H9 (cell line): ENCODE measurements at regions not wholly inside any gene's neighbourhood (a gene's known extent, or its start where the extent isn't known, plus 50 kb on each side); places are given as distances from the start of the nearest gene placed in this dataset.

Experiments
- DNase-seq: peaks from one replicate; pipeline ENCODE4 v3.0.0-alpha.2; 2017
- H2AFZ ChIP-seq: one replicate; pipeline ENCODE4 v1.6.1; 2013; ENCODE audit warnings: mild to moderate bottlenecking, low read length, control low read depth, moderate library complexity
- H2AK5ac ChIP-seq: 2 replicates; pipeline ENCODE4 v1.6.1; 2013; ENCODE audit warnings: low read length, control low read depth, mixed read lengths; ENCODE audit not compliant: insufficient read length
- H2BK120ac ChIP-seq: one replicate; pipeline ENCODE4 v1.6.1; 2013; ENCODE audit warnings: low read depth, mild to moderate bottlenecking, low read length, control low read depth, inconsistent platforms; ENCODE audit not compliant: poor library complexity, severe bottlenecking
- H2BK12ac ChIP-seq: 2 replicates; pipeline ENCODE4 v1.6.1; 2013; ENCODE audit warnings: low read length, control low read depth, mixed read lengths, low read depth; ENCODE audit not compliant: insufficient read length
- H2BK15ac ChIP-seq: 2 replicates; pipeline ENCODE4 v1.6.1; 2013; ENCODE audit warnings: low read depth, low read length, control low read depth
- H2BK20ac ChIP-seq: one replicate; pipeline ENCODE4 v1.6.1; 2013; ENCODE audit warnings: low read depth, mild to moderate bottlenecking, low read length, control low read depth, inconsistent platforms; ENCODE audit not compliant: poor library complexity, severe bottlenecking
- H2BK5ac ChIP-seq: 2 replicates; pipeline ENCODE4 v1.6.1; 2013; ENCODE audit warnings: low read length, control low read depth, mixed read lengths; ENCODE audit not compliant: insufficient read length
- H3K14ac ChIP-seq: 2 replicates; pipeline ENCODE4 v1.6.1; 2013; ENCODE audit warnings: low read length, control low read depth; ENCODE audit not compliant: insufficient read depth
- H3K18ac ChIP-seq: 2 replicates; pipeline ENCODE4 v1.6.1; 2013; ENCODE audit warnings: low read depth, mild to moderate bottlenecking, mixed read lengths, low read length, control low read depth; ENCODE audit not compliant: insufficient read length
- H3K23ac ChIP-seq: 2 replicates; pipeline ENCODE4 v1.6.1; 2013; ENCODE audit warnings: low read length, control low read depth, mixed read lengths, low read depth; ENCODE audit not compliant: insufficient read length
- H3K23me2 ChIP-seq: 2 replicates; pipeline ENCODE4 v1.6.1; 2013; ENCODE audit warnings: low read depth, mild to moderate bottlenecking, mixed read lengths, low read length, control low read depth; ENCODE audit not compliant: insufficient read length, poor library complexity, severe bottlenecking
- H3K27ac ChIP-seq: 2 replicates; pipeline ENCODE4 v1.5.1; 2013; ENCODE audit warnings: low read length, control low read depth, mixed read lengths, low read depth; ENCODE audit not compliant: insufficient read length
- H3K27me3 ChIP-seq: 2 replicates; pipeline ENCODE4 v1.6.1; 2013; ENCODE audit warnings: low read length, control low read depth, inconsistent platforms; ENCODE audit not compliant: insufficient read depth
- H3K4ac ChIP-seq: 2 replicates; pipeline ENCODE4 v1.6.1; 2013; ENCODE audit warnings: low read depth, mild to moderate bottlenecking, control low read depth, inconsistent platforms, low read length, moderate library complexity
- H3K4me1 ChIP-seq: 2 replicates; pipeline ENCODE4 v1.6.1; 2013; ENCODE audit warnings: low read length, control low read depth, inconsistent platforms; ENCODE audit not compliant: insufficient read depth
- H3K4me2 ChIP-seq: 2 replicates; pipeline ENCODE4 v1.6.1; 2013; ENCODE audit warnings: low read length, control low read depth, mixed read lengths; ENCODE audit not compliant: insufficient read length, insufficient read depth
- H3K56ac ChIP-seq: 2 replicates; pipeline ENCODE4 v1.6.1; 2013; ENCODE audit warnings: low read depth, mild to moderate bottlenecking, mixed read lengths, low read length, control low read depth; ENCODE audit not compliant: insufficient read length
- H3K79me1 ChIP-seq: 2 replicates; pipeline ENCODE4 v1.6.1; 2013; ENCODE audit warnings: low read depth, mild to moderate bottlenecking, moderate library complexity, low read length, control low read depth, inconsistent platforms; ENCODE audit not compliant: insufficient read depth, poor library complexity, severe bottlenecking
- H3K79me2 ChIP-seq: 2 replicates; pipeline ENCODE4 v1.6.1; 2013; ENCODE audit warnings: low read length, control low read depth, inconsistent platforms; ENCODE audit not compliant: insufficient read depth
- H3K9ac ChIP-seq: 2 replicates; pipeline ENCODE4 v1.6.1; 2013; ENCODE audit warnings: low read length, control low read depth, mixed read lengths; ENCODE audit not compliant: insufficient read length; ENCODE audit errors: extremely low read depth
- H3K9me3 ChIP-seq: one replicate; pipeline ENCODE4 v1.6.1; 2013; ENCODE audit warnings: low read depth, low read length, inconsistent platforms; ENCODE audit not compliant: control insufficient read depth
- H3T11ph ChIP-seq: one replicate; pipeline ENCODE4 v1.6.1; 2013; ENCODE audit warnings: mild to moderate bottlenecking, low read length, control low read depth, inconsistent platforms
- H4K20me1 ChIP-seq: one replicate; pipeline ENCODE4 v1.6.1; 2013; ENCODE audit not compliant: control insufficient read depth, insufficient read length, insufficient read depth
- H4K5ac ChIP-seq: 2 replicates; pipeline ENCODE4 v1.6.1; 2013; ENCODE audit warnings: low read depth, mild to moderate bottlenecking, mixed read lengths, low read length, control low read depth; ENCODE audit not compliant: insufficient read length
- H4K8ac ChIP-seq: replicated peaks from 2 replicates; pipeline ENCODE4 v1.6.1; 2013; ENCODE audit warnings: low read length, control low read depth, mixed read lengths, low read depth; ENCODE audit not compliant: insufficient read length
- H4K91ac ChIP-seq: 2 replicates; pipeline ENCODE4 v1.6.1; 2013; ENCODE audit warnings: low read depth, mild to moderate bottlenecking, moderate library complexity, mixed read lengths, low read length, control low read depth; ENCODE audit not compliant: insufficient read length
- H3K27ac Mint-ChIP-seq, 3 experiments: 2 replicates in 2 of 3; 3 replicates in 1 of 3; pipeline ENCODE4 v1.8.0; 2020 to 2021; ENCODE audit warnings: mixed read lengths in 3 of 3, mild to moderate bottlenecking in 1 of 3, moderate library complexity in 1 of 3
- H3K27me3 Mint-ChIP-seq: 2 replicates; pipeline ENCODE4 v1.8.0; 2021; ENCODE audit warnings: low read depth, mild to moderate bottlenecking, moderate library complexity, mixed read lengths
- H3K36me3 Mint-ChIP-seq, 3 experiments: 2 replicates in 2 of 3; 3 replicates in 1 of 3; pipeline ENCODE4 v1.8.0; 2020 to 2021; ENCODE audit warnings: low read depth in 3 of 3, mixed read lengths in 3 of 3; ENCODE audit not compliant: insufficient read depth in 1 of 3
- H3K4me1 Mint-ChIP-seq, 2 experiments: 2 replicates each; pipeline ENCODE4 v1.8.0; 2020; ENCODE audit warnings: mixed read lengths in 2 of 2
- H3K4me3 Mint-ChIP-seq, 2 experiments: 2 replicates in 1 of 2; 3 replicates in 1 of 2; pipeline ENCODE4 v1.8.0; 2020 to 2021; ENCODE audit warnings: mild to moderate bottlenecking in 2 of 2, mixed read lengths in 2 of 2, moderate library complexity in 1 of 2
- H3K9me3 Mint-ChIP-seq, 2 experiments: 2 replicates in 1 of 2; 3 replicates in 1 of 2; pipeline ENCODE4 v1.8.0; 2020; ENCODE audit warnings: mild to moderate bottlenecking in 2 of 2, mixed read lengths in 2 of 2, moderate library complexity in 1 of 2
- WGBS: extraction: QIAGEN DNeasy Blood & Tissue Kit; methylation state at CpG from one replicate; pipeline ENCODE4 v1.1.7; 2013; ENCODE audit warnings: missing lambda C conversion rate, low lambda C conversion rate, mixed read lengths; ENCODE audit not compliant: insufficient read length; ENCODE audit errors: extremely low coverage; 5-methylcytosine and 5-hydroxymethylcytosine counted together
- TF ChIP-seq, protein P1 (sequence below): fragments of 200-600 bp; sonication (generic); conservative IDR thresholded peaks from 3 replicates; pipeline ENCODE4 v1.8.0; 2021; ENCODE audit warnings: antibody characterized with exemption, mild to moderate bottlenecking

DNA sequence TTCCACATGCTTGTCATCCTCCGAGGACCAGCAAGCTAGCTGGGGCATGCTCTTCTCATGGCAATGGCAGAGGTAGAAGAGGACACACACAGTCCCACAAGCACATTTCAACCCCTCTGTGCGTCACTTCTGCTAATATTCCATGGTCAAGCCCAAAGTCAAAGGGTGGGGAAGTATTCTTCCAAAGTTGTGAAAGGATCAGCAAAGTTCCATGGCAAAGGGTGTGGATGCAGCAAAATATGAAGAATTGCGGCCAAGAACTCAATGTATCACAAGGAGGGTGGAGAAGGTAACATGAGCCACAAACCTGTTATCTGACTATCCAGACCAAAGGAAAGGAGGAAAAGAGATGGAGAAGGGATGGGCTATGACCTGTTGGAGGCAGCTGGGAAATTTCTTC lies 71.2 kb upstream of the SNRK start:
- H3K36me3 Mint-ChIP-seq: no peaks in the 10 kb centered on the region
- no peaks in the 10 kb centered on the region for H4K20me1 ChIP-seq

More for the DNA sequence above, 71.2 kb upstream of the SNRK start:
- H2AK5ac ChIP-seq: no peak overlapping the region
- H2BK120ac ChIP-seq: no peak overlapping the region
- no peak overlapping the region for H3K23ac ChIP-seq
- H4K8ac ChIP-seq: no peak overlapping the region
- H3K9ac ChIP-seq: no peak overlapping the region
- H3K79me2 ChIP-seq: no peaks in the 10 kb centered on the region
- no peaks in the 10 kb centered on the region for H3K79me1 ChIP-seq
- H3K9me3 ChIP-seq: no peaks in the 10 kb centered on the region
- Mint-ChIP-seq H3K27ac (no peak overlapping the region), H3K4me3 (no peak overlapping the region), H3K4me1 (no peaks in the 10 kb centered on the region), H3K9me3 (no peaks in the 10 kb centered on the region), H3K27me3 (peaks cover 23% of the 10 kb centered on the region)
- no peak overlapping the region for H3K4me2 ChIP-seq
- DNase-seq: no peak
- WGBS: no CpG with 5 or more reads among the region's 3 CpGs
- no peak overlapping the region for H2BK5ac ChIP-seq
- no peaks in the 10 kb centered on the region for H3K4me1 ChIP-seq
- no peak overlapping the region for H2BK12ac ChIP-seq
- TF ChIP-seq, protein P1, sequence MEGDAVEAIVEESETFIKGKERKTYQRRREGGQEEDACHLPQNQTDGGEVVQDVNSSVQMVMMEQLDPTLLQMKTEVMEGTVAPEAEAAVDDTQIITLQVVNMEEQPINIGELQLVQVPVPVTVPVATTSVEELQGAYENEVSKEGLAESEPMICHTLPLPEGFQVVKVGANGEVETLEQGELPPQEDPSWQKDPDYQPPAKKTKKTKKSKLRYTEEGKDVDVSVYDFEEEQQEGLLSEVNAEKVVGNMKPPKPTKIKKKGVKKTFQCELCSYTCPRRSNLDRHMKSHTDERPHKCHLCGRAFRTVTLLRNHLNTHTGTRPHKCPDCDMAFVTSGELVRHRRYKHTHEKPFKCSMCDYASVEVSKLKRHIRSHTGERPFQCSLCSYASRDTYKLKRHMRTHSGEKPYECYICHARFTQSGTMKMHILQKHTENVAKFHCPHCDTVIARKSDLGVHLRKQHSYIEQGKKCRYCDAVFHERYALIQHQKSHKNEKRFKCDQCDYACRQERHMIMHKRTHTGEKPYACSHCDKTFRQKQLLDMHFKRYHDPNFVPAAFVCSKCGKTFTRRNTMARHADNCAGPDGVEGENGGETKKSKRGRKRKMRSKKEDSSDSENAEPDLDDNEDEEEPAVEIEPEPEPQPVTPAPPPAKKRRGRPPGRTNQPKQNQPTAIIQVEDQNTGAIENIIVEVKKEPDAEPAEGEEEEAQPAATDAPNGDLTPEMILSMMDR: no peak
- no peak overlapping the region for H4K5ac ChIP-seq
- no peak overlapping the region for H3K56ac ChIP-seq
- no peaks in the 10 kb centered on the region for H3K27me3 ChIP-seq
- no peak overlapping the region for H2BK20ac ChIP-seq
- H3K27ac ChIP-seq: no peak overlapping the region
- no peak overlapping the region for H3K18ac ChIP-seq
- no peak overlapping the region for H2BK15ac ChIP-seq
- H3K23me2 ChIP-seq: no peaks in the 10 kb centered on the region
- no peak overlapping the region for H4K91ac ChIP-seq
- no peak overlapping the region for H3T11ph ChIP-seq
- no peak overlapping the region for H2AFZ ChIP-seq
- no peak overlapping the region for H3K4ac ChIP-seq
- no peak overlapping the region for H3K14ac ChIP-seq
